Trophoblast cell (in vitro differentiated cells and primary cell): ENCODE measurements at regions not wholly inside any gene's neighbourhood (a gene's known extent, or its start where the extent isn't known, plus 50 kb on each side); places are given as distances from the start of the nearest gene placed in this dataset.
A peak's percentile ranks its signal among the peaks of the same experiment; 100 is the strongest.

Experiments
- DNase-seq, 2 donors: peaks; one replicate each; pipeline ENCODE4 v3.0.0-alpha.2; 2016
- H2AFZ ChIP-seq: 2 replicates; pipeline ENCODE4 v1.6.1; 2013; ENCODE audit warnings: low read length, moderate library complexity, mild to moderate bottlenecking; ENCODE audit not compliant: insufficient read depth, poor library complexity
- H2AK5ac ChIP-seq: 2 replicates; pipeline ENCODE4 v1.6.1; 2013; ENCODE audit warnings: mild to moderate bottlenecking, low read length
- H2BK120ac ChIP-seq: 2 replicates; pipeline ENCODE4 v1.6.1; 2013; ENCODE audit warnings: low read length, mild to moderate bottlenecking, moderate library complexity; ENCODE audit not compliant: insufficient read depth, poor library complexity
- H2BK12ac ChIP-seq: 2 replicates; pipeline ENCODE4 v1.6.1; 2013; ENCODE audit warnings: mild to moderate bottlenecking, low read length, moderate library complexity
- H2BK5ac ChIP-seq: 2 replicates; pipeline ENCODE4 v1.6.1; 2013; ENCODE audit warnings: low read length, low read depth, moderate library complexity, mild to moderate bottlenecking; ENCODE audit not compliant: poor library complexity
- H3K14ac ChIP-seq: 2 replicates; pipeline ENCODE4 v1.6.1; 2013; ENCODE audit warnings: mild to moderate bottlenecking, low read length
- H3K18ac ChIP-seq: 2 replicates; pipeline ENCODE4 v1.6.1; 2013; ENCODE audit warnings: mild to moderate bottlenecking, low read length
- H3K23ac ChIP-seq: 2 replicates; pipeline ENCODE4 v1.6.1; 2013; ENCODE audit warnings: low read length
- H3K27ac ChIP-seq: 2 replicates; pipeline ENCODE4 v1.5.1; 2013; ENCODE audit warnings: low read depth, mild to moderate bottlenecking, inconsistent platforms, low read length, moderate library complexity
- H3K27me3 ChIP-seq: 2 replicates; pipeline ENCODE4 v1.6.1; 2013; ENCODE audit warnings: inconsistent platforms, mild to moderate bottlenecking, low read length, moderate library complexity; ENCODE audit not compliant: insufficient read depth
- H3K36me3 ChIP-seq, 2 experiments: 1 replicate in 1 of 2; 2 replicates in 1 of 2; pipeline ENCODE4 v1.6.1; 2013; ENCODE audit warnings: low read length in 2 of 2, mild to moderate bottlenecking in 2 of 2, moderate library complexity in 1 of 2; ENCODE audit not compliant: insufficient read depth in 2 of 2, control insufficient read depth in 1 of 2
- H3K4ac ChIP-seq: 2 replicates; pipeline ENCODE4 v1.6.1; 2013; ENCODE audit warnings: low read depth, mild to moderate bottlenecking, low read length, moderate library complexity
- H3K4me1 ChIP-seq, 2 experiments: 1 replicate in 1 of 2; 2 replicates in 1 of 2; pipeline ENCODE4 v1.6.1; 2013; ENCODE audit warnings: low read length in 2 of 2, mild to moderate bottlenecking in 2 of 2, moderate library complexity in 1 of 2; ENCODE audit not compliant: insufficient read depth in 2 of 2, control insufficient read depth in 1 of 2
- H3K4me2 ChIP-seq: 2 replicates; pipeline ENCODE4 v1.6.1; 2013; ENCODE audit warnings: inconsistent platforms, mild to moderate bottlenecking, low read length, moderate library complexity
- H3K4me3 ChIP-seq: 2 replicates; pipeline ENCODE4 v1.5.1; 2013; ENCODE audit warnings: mild to moderate bottlenecking, low read depth, low read length, inconsistent platforms
- H3K79me1 ChIP-seq: one replicate; pipeline ENCODE4 v1.6.1; 2013; ENCODE audit warnings: low read length
- H3K79me2 ChIP-seq: 2 replicates; pipeline ENCODE4 v1.6.1; 2013; ENCODE audit warnings: low read length, mild to moderate bottlenecking; ENCODE audit not compliant: control insufficient read depth, insufficient read depth, poor library complexity
- H3K9ac ChIP-seq: 2 replicates; pipeline ENCODE4 v1.6.1; 2013; ENCODE audit warnings: mild to moderate bottlenecking, low read length
- H3K9me3 ChIP-seq: 2 replicates; pipeline ENCODE4 v1.6.1; 2013; ENCODE audit warnings: low read depth, mild to moderate bottlenecking, control low read depth, inconsistent platforms, low read length; ENCODE audit not compliant: insufficient read depth
- H4K12ac ChIP-seq: 2 replicates; pipeline ENCODE4 v1.6.1; 2013; ENCODE audit warnings: low read depth, mild to moderate bottlenecking, low read length, moderate library complexity
- H4K8ac ChIP-seq: 2 replicates; pipeline ENCODE4 v1.6.1; 2013; ENCODE audit warnings: low read depth, mild to moderate bottlenecking, low read length, moderate library complexity
- H4K91ac ChIP-seq: one replicate; pipeline ENCODE4 v1.6.1; 2013; ENCODE audit warnings: low read depth, mild to moderate bottlenecking, low read length, moderate library complexity
- WGBS: extraction: QIAGEN DNeasy Blood & Tissue Kit; methylation state at CpG from one replicate; pipeline ENCODE4 v1.1.7; 2013; ENCODE audit warnings: missing lambda C conversion rate; ENCODE audit not compliant: insufficient read length, insufficient coverage; ENCODE audit errors: extremely low coverage; 5-methylcytosine and 5-hydroxymethylcytosine counted together

DNA sequence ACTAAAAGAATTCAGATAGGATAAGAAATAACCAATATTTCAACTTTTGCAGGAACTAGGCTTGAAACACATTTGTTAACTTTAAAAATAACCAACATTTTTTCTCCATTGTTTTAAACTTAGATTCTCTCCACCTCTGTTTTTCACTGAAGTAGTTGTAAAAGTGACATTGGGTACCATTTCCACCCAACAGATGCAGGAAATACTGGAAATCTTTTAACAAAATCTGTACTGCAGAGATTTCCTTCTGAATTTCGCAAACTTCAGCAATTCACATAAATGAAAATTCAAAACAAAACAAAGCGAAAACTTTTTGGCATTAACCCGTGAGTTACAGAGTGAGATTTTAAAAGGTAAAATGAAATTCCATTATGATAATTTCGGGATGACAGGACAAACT lies 731.7 kb downstream of the RFPL4B start:
- Histone ChIP-seq H3K4me1 (no peaks in the 10 kb centered on the region), H3K4ac (no peak overlapping the region), H3K27me3 (no peaks in the 10 kb centered on the region), H3K18ac (no peak overlapping the region), H2AFZ (no peak overlapping the region), H3K14ac (no peak overlapping the region), H2BK120ac (no peak overlapping the region), H3K9ac (no peak overlapping the region), H3K79me2 (no peaks in the 10 kb centered on the region), H3K36me3 (no peaks in the 10 kb centered on the region), H3K23ac (no peak overlapping the region), H2AK5ac (no peak overlapping the region), H4K91ac (no peak overlapping the region), H3K27ac (no peak overlapping the region), H3K4me2 (no peak overlapping the region), H2BK5ac (no peak overlapping the region), H3K79me1 (no peaks in the 10 kb centered on the region), H4K12ac (no peak overlapping the region), H3K4me3 (no peak overlapping the region), H2BK12ac (no peak overlapping the region), H4K8ac (no peak overlapping the region), H3K9me3 (no peaks in the 10 kb centered on the region)
- WGBS: no CpG with 5 or more reads among the region's 4 CpGs
- no peak for DNase-seq

DNA sequence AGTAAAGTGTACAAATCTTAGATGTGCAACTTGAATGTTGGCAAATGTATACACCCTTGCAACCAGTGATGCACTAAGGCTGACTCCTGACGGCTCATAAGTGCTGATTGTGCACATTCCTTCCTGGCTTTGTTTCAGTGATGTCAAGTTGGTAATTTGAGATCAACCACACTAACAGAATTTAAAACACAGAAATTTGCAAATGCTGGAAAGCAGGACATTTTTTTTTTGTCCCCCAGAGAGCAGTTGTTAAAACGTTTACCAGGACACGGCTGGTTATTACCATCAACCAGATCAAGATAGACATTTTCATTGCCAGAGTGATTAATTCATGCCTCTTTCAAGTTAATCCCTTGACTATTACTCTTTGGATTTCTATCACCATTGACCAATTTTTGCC lies 735.6 kb downstream of the RFPL4B start:
- no peak overlapping the region for H2AK5ac ChIP-seq
- no peak overlapping the region for H3K18ac ChIP-seq
- H3K27me3 ChIP-seq: no peaks in the 10 kb centered on the region
- H3K9ac ChIP-seq: no peak overlapping the region
- no peak overlapping the region for H3K4me3 ChIP-seq
- no peaks in the 10 kb centered on the region for H3K36me3 ChIP-seq
- H3K14ac ChIP-seq: no peak overlapping the region
- H3K27ac ChIP-seq: no peak overlapping the region
- no peak overlapping the region for H2BK5ac ChIP-seq
- H3K79me1 ChIP-seq: no peaks in the 10 kb centered on the region
- no peaks in the 10 kb centered on the region for H3K79me2 ChIP-seq
- no peak overlapping the region for H4K8ac ChIP-seq
- no peak overlapping the region for H3K23ac ChIP-seq
- no peak overlapping the region for H4K12ac ChIP-seq
- no peak overlapping the region for H2BK120ac ChIP-seq
- H3K4me1 ChIP-seq: no peaks in the 10 kb centered on the region
- H3K4me2 ChIP-seq: no peak overlapping the region
- no peak overlapping the region for H3K4ac ChIP-seq
- H2BK12ac ChIP-seq: no peak overlapping the region
- no CpG with 5 or more reads among the region's 3 CpGs for WGBS
- H3K9me3 ChIP-seq: no peaks in the 10 kb centered on the region
- H2AFZ ChIP-seq: no peak overlapping the region
- DNase-seq: no peak
- no peak overlapping the region for H4K91ac ChIP-seq

DNA sequence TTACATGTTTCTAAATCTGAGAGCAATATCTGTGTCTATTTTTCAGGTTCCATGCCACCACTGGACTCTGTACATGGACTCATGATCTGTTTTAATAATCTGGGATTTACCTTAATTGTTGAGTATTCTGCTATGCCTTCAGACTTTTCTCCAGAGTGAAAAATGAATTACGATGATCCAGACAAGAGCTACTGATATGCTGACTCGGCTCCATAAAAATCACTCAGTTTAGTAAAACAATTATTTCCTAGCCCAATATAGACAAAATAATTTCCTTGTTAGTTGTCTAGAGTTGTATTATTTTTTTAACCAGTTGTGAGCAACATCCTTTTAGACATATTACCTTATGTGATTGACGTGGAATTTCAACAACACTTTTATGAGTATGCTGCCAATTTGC lies 736.8 kb downstream of the RFPL4B start:
- H3K79me2 ChIP-seq: no peaks in the 10 kb centered on the region
- no peaks in the 10 kb centered on the region for H3K79me1 ChIP-seq
- no peak overlapping the region for H3K4me3 ChIP-seq
- H2AK5ac ChIP-seq: no peak overlapping the region
- no peak overlapping the region for H3K18ac ChIP-seq
- H3K9ac ChIP-seq: no peak overlapping the region
- no peak for DNase-seq
- H2AFZ ChIP-seq: no peak overlapping the region
- no peak overlapping the region for H3K14ac ChIP-seq
- no peak overlapping the region for H2BK5ac ChIP-seq
- no peak overlapping the region for H3K4ac ChIP-seq
- H4K91ac ChIP-seq: no peak overlapping the region
- no peak overlapping the region for H3K23ac ChIP-seq
- no peak overlapping the region for H2BK120ac ChIP-seq
- H3K4me1 ChIP-seq: no peaks in the 10 kb centered on the region
- H3K9me3 ChIP-seq: no peaks in the 10 kb centered on the region
- no peak overlapping the region for H3K4me2 ChIP-seq
- H4K12ac ChIP-seq: no peak overlapping the region
- no peak overlapping the region for H3K27ac ChIP-seq
- H3K36me3 ChIP-seq: no peaks in the 10 kb centered on the region
- WGBS: no CpG with 5 or more reads among the region's 3 CpGs
- no peak overlapping the region for H2BK12ac ChIP-seq
- H3K27me3 ChIP-seq: no peaks in the 10 kb centered on the region
- H4K8ac ChIP-seq: no peak overlapping the region

DNA sequence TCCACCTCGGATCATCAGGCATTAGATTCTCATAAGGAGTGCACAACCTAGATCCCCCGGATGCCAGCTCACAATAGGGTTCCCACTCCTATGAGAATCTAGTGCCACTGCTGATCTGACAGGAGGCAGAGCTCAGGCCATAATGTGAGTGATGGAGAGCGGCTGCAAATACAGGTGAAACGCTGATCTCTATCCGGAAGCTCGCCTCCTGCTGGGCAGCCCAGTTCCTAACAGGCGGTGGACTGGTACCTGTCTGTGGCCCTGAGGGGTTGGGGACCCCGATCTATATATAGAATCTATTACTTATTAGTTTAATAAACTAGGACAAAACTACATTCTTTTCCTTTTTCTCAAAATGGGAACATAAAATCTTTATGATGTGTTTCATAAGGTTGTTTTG lies 741.9 kb downstream of the RFPL4B start:
- H3K9ac ChIP-seq: no peak overlapping the region
- no peaks in the 10 kb centered on the region for H3K4me1 ChIP-seq
- peak overlapping the region; percentile 38 for H4K8ac ChIP-seq
- H2AK5ac ChIP-seq: peak overlapping the region; percentile 83
- no peak overlapping the region for H3K23ac ChIP-seq
- no peak overlapping the region for H3K27ac ChIP-seq
- no peak overlapping the region for H2BK120ac ChIP-seq
- H3K36me3 ChIP-seq: no peaks in the 10 kb centered on the region
- peak overlapping the region; percentile 49 for H2BK5ac ChIP-seq
- no peaks in the 10 kb centered on the region for H3K27me3 ChIP-seq
- H3K4ac ChIP-seq: no peak overlapping the region
- no peak overlapping the region for H3K14ac ChIP-seq
- peak overlapping the region; percentile 24 for H4K91ac ChIP-seq
- H3K18ac ChIP-seq: no peak overlapping the region
- H4K12ac ChIP-seq: no peak overlapping the region
- H2BK12ac ChIP-seq: peak overlapping the region; percentile 84
- no peaks in the 10 kb centered on the region for H3K79me2 ChIP-seq
- WGBS: no CpG with 5 or more reads among the region's 8 CpGs
- no peak overlapping the region for H3K4me3 ChIP-seq
- peaks cover 2% of the 10 kb centered on the region for H3K79me1 ChIP-seq
- no peaks in the 10 kb centered on the region for H3K9me3 ChIP-seq
- H3K4me2 ChIP-seq: no peak overlapping the region
- no peak overlapping the region for H2AFZ ChIP-seq
- no peak for DNase-seq
